HS-27A (cell line): ENCODE measurements at regions not wholly inside any gene's neighbourhood (a gene's known extent, or its start where the extent isn't known, plus 50 kb on each side); places are given as distances from the start of the nearest gene placed in this dataset.

Source experiments
- DNase-seq: peaks from one replicate; pipeline ENCODE4 v3.0.0-alpha.2; 2012; ENCODE audit warnings: low read depth, missing footprints

DNA sequence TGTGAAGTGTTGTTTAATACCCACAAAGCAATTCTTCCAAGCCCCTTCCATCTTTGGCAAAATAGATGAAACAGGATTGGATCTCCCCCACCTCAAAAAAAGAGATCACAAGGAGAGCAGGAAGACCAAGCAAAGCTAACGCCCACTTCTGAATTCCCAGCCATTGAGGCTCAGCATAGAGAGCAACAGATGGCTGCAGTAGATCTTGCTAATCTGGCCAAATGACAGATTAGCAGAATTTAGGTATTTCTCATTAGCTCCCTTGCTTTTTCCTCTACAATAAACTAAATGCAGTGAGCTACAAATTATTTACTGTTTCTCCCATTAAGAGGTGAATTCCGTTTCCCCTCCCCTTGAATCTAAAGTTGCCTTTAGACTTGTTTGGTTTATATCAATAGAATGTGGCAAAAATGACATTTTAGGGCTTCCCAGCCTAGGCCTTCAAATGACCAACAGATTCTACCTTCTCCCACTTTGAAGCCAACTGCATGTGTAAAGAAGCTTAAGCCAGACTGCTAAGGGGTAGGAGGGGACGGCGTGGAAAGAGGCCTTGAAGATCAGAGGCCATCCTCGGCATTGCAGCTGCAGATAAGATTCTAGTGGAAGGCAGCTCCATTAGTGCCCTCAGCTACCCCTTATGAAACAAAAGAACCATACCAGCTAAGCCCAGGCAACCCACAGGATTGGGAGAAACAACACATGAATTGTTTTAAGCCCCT lies 56.8 kb upstream of the CPEB4 start:
- no peak for DNase-seq

DNA sequence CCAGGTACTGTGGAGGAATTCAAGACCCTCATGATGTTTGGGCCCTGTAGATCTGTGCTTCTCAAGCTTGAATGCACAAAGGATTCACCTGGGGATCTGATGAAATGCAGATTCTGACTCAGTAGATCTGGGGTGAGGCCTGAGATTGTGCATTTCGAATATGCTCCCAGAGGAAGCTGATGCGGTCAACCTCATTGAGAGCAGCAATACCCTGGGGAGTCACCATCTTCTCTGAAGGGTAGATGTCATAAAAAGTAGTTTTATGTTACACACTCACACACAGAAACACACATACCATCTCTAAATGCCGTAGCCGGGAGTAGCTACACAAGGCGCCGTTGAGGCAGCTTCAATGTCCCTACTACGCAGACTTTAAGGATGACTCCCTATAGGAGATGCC lies 55.8 kb upstream of the CPEB4 start:
- DNase-seq = no peak

DNA sequence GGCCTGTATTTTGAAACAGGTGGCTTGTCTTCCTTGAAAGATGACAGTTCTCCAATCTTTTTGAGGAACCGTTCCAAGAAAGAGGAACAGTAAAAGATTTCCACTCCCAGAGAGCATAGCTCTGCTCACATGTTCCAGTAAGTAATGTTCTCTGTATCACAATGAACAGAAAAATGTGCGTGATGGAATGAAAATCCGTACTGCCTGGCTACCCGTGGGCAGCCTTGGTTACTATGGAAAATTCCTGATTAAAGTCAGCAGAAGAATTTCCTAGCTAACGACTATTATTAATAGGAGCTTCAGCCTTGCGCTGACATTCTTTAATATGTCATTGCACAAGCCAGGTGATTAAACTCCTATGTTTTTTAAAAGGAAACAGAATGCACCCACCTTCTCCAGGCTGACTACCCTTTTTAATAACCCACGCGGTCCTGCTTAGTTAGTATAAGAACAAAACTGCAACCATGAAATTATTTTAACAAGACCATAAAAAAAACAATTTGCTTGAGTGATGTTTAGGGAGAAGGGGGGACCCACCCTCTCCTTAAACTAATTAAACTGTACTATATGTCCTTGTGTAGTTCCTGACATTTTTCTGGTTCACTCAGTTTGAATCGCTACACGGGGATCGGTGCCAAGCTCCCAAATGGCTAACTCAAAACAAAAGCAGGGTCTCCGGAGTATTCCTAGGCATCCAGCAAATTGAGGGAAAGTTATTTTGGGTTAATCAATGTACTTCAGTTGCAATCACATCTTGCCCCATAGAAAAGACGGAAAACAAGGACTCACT lies 54.8 kb upstream of the CPEB4 start:
- no peak for DNase-seq

DNA sequence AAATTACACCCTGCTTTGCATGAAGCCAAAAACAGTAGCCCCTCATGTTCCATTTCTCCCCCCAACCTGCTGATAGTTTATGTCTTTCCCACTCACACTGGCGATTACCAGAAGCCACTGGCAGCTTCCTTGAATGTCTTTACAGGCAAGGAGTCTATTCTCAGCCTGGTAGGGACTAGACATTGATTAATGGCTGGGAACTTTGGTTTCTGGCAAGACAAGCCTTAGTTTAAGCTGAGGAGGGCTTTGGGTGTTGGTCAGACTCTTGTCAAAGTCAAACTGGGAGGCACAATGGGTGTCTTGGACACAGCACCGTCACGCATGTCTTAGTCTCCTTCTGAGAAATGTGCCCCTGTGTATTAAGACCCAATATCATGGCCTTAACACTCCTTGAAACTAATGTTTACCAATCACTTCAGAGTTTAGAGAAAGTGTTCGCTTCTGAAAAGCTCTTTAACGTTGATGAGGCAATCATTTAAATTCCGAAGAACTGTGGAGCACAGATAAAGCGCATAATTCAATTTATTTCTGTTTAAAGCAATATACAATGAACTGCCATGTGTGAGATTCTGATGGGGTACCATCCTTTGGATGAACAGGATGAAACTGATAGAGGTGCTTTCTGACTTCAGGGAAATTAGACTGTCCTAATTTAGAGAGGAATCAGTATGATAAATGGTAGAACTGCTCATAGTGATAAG lies 53.9 kb upstream of the CPEB4 start:
- no peak for DNase-seq

DNA sequence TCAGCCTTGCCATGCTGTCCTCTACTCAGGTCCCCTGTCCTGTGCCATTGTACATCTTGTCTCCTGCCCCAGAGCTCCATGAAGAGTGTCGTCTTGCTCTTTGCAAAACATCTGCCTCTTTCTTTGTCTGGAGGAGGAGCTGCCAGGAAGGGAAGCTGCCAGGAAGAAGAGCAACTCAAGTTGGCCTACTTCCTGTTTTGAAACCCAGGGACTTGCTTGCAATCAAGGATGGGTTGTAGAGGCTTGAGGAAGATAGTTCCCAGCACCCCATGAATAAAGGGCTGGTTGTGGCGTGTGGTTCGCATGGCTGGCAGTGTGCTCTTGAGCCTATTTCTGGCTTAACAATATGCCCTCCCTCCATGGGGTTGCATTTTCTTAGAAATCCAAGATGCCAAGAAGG lies 53.0 kb upstream of the CPEB4 start:
- no peak for DNase-seq

DNA sequence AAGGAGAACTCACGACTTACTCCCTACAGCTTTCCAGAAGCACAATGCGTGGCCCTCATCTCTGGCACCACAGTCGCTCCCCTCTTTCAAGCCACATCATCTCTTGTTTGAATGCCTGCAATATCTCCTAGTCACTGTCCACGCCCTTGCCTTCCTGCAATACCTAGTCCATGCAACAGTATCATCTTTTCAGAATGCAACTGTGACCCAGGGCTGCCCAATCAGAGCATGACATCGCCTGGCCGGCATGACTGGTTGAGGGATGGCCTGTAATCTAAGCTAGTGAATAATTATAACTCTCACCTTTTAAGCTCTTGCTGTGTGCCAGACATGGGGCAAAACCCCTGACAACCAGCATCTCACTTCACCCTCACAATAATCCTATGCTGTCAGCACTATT lies 52.5 kb upstream of the CPEB4 start:
- DNase-seq = no peak

DNA sequence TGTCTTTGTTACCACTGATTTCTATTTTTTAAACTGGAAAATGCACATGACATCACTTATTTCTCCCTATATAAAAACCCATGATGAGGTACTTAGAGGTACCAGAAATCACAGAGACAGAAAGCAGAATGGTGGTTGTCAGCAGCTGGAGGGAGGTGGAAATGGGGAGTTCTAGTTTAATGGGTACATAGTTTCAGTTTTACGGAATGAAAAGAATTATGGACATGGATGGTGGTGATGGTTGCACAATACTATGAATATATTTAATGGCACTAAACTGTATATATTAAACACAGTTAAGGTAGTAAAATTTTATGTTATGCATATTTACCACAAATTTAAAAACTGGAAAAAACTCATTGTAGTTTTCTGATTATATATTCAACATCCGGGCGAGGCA lies 50.5 kb upstream of the CPEB4 start:
- DNase-seq = no peak
